ENCODE measurements at regions not wholly inside any gene's neighbourhood (a gene's known extent, or its start where the extent isn't known, plus 50 kb on each side); places are given as distances from the start of the nearest gene placed in this dataset.

GRCh38 chr13:106011600-106011999 lies 523.9 kb downstream of the EFNB2 start:
- Histone ChIP-seq H3K36me3 (no peaks in the 10 kb centered on the region), H3K27ac (replicated peaks) (no peak overlapping the region), H3K4me3 (no peak overlapping the region), H3K9me3 (replicated peaks) (peaks cover 7% of the 10 kb centered on the region), H3K4me1 (no peaks in the 10 kb centered on the region), H3K27me3 (ENCODE audit: low read depth) (no peaks in the 10 kb centered on the region)
- no peak for DNase-seq
- intact Hi-C loops (cut with micrococcal nuclease) = no loop called here
- TF ChIP-seq CTCF (IDR thresholded peaks at IDR 0.05; ENCODE audit: borderline replicate concordance) = no peak

DNA sequence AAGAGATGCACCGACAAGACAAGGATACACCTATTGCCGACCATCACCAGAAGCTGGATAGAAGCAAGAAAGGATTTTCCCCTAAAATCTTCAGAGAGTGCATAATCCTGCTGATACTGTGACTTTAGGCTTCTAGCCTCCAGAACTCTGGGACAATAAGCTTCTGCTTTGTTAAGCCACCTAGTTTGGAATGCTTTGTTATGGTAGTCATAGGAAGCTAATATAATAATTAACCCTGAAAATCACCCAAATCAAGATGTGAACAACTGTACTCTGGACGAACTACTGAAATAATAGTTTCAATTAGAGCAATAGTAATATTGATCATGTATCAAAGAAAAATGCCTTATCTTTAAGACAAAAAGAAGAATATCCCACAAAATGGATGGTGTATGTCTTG lies 524.6 kb downstream of the EFNB2 start:
- H3K27ac ChIP-seq (replicated peaks) = no peak overlapping the region

DNA sequence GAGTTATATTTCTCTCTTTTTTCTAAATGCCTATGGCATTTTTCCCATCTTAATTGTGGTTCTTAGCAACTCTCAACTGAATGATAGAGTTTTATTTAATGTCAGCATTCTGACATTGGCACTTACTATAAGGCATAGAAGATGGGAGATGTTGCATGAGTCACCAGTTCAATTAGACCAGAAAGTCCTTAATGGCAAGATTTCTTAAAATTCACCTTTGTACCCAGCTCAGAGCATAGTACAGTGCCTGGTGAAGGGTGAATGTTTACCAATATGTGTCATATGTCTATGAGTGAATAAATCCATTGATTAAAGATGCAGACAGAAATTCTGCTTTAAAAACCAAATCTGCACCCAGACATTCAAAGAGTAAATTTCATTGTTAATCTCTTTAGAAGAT lies 526.9 kb downstream of the EFNB2 start:
- intact Hi-C loops (cut with micrococcal nuclease) = no loop called here
- TF ChIP-seq CTCF (IDR thresholded peaks at IDR 0.05; ENCODE audit: borderline replicate concordance) = no peak
- no peaks in the 10 kb centered on the region for H3K27me3 ChIP-seq (ENCODE audit: low read depth)
- H3K9me3 ChIP-seq (replicated peaks) = no peaks in the 10 kb centered on the region
- no peak overlapping the region for H3K4me3 ChIP-seq
- DNase-seq = no peak
- no peak overlapping the region for H3K27ac ChIP-seq (replicated peaks)
- no peaks in the 10 kb centered on the region for H3K36me3 ChIP-seq
- H3K4me1 ChIP-seq = no peaks in the 10 kb centered on the region

More for the DNA sequence above, 524.6 kb downstream of the EFNB2 start:
- intact Hi-C loops (cut with micrococcal nuclease) = no loop called here
- H3K9me3 ChIP-seq (replicated peaks) = peaks cover 7% of the 10 kb centered on the region
- H3K36me3 ChIP-seq = no peaks in the 10 kb centered on the region
- no peak for TF ChIP-seq CTCF (IDR thresholded peaks at IDR 0.05; ENCODE audit: borderline replicate concordance)
- no peaks in the 10 kb centered on the region for H3K27me3 ChIP-seq (ENCODE audit: low read depth)
- H3K4me1 ChIP-seq = no peaks in the 10 kb centered on the region
- H3K4me3 ChIP-seq = no peak overlapping the region
- no peak for DNase-seq

- Histone ChIP-seq H3K9me3 (replicated peaks) (no peaks in the 10 kb centered on the region), H3K27me3 (ENCODE audit: low read depth) (no peaks in the 10 kb centered on the region), H3K27ac (replicated peaks) (no peak overlapping the region), H3K4me3 (no peak overlapping the region), H3K4me1 (no peaks in the 10 kb centered on the region), H3K36me3 (no peaks in the 10 kb centered on the region)
- intact Hi-C loops (cut with micrococcal nuclease) = no loop called here
- no peak for TF ChIP-seq CTCF (IDR thresholded peaks at IDR 0.05; ENCODE audit: borderline replicate concordance)
- DNase-seq = no peak
These were observed 528.3 kb downstream of the EFNB2 start for GRCh38 chr13:106007156-106007555.

GRCh38 chr13:106003651-106004050 lies 531.8 kb downstream of the EFNB2 start:
- intact Hi-C loops (cut with micrococcal nuclease) = no loop called here
- Histone ChIP-seq H3K9me3 (replicated peaks) (no peaks in the 10 kb centered on the region), H3K27me3 (ENCODE audit: low read depth) (no peaks in the 10 kb centered on the region), H3K36me3 (no peaks in the 10 kb centered on the region), H3K27ac (replicated peaks) (no peak overlapping the region), H3K4me3 (no peak overlapping the region), H3K4me1 (no peaks in the 10 kb centered on the region)
- no peak for TF ChIP-seq CTCF (IDR thresholded peaks at IDR 0.05; ENCODE audit: borderline replicate concordance)
- no peak for DNase-seq

DNA sequence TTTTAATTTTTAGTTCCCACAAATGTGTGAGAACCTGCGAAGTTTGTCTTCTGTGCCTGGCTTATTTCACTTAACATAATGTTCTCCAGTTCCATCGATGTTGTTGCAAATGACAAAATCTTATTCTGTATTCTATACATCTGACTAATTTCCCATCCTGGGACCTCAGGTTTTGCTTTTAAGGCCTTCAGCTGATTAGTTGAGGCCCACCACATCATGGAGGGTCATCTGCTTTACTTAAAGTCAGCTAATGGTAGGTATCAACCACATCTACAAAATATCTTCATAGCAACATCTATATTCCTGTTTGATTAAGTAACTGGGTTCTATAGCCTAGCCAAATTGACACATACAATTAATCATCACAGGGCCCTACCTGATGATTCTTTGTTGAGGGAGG lies 534.0 kb downstream of the EFNB2 start:
- no peaks in the 10 kb centered on the region for H3K9me3 ChIP-seq (replicated peaks)
- no peak for DNase-seq
- no peaks in the 10 kb centered on the region for H3K36me3 ChIP-seq
- no peak overlapping the region for H3K4me3 ChIP-seq
- no peak for TF ChIP-seq CTCF (IDR thresholded peaks at IDR 0.05; ENCODE audit: borderline replicate concordance)
- no peaks in the 10 kb centered on the region for H3K27me3 ChIP-seq (ENCODE audit: low read depth)
- no peaks in the 10 kb centered on the region for H3K4me1 ChIP-seq
- no peak overlapping the region for H3K27ac ChIP-seq (replicated peaks)
- intact Hi-C loops (cut with micrococcal nuclease) = no loop called here
